ENCODE measurements at regions not wholly inside any gene's neighbourhood (a gene's known extent, or its start where the extent isn't known, plus 50 kb on each side); places are given as distances from the start of the nearest gene placed in this dataset.

GRCh38 chr4:126007142-126007541 lies 692.4 kb downstream of the FAT4 start (continued):
- no peak for TF ChIP-seq E2F8 (IDR thresholded peaks at IDR 0.05; ENCODE audit: low read depth, partially characterized antibody)
- TF ChIP-seq FOS (IDR thresholded peaks at IDR 0.05; ENCODE audit: borderline replicate concordance, extremely low read depth, insufficient read length) = no peak
- no peak for TF ChIP-seq SRF (IDR thresholded peaks at IDR 0.05; ENCODE audit: low read depth in 2 of 2, low read length in 2 of 2)
- no peak for TF ChIP-seq IRF3 (IDR thresholded peaks at IDR 0.05)
- no peak for TF ChIP-seq DPF2 (IDR thresholded peaks at IDR 0.05)
- no peak for TF ChIP-seq BMI1 (IDR thresholded peaks at IDR 0.05; ENCODE audit: borderline replicate concordance)
- no peak for TF ChIP-seq ELK1 (IDR thresholded peaks at IDR 0.05; ENCODE audit: low read depth, low read length)
- TF ChIP-seq CEBPB (IDR thresholded peaks at IDR 0.05; ENCODE audit: borderline replicate concordance in 1 of 2, low read depth in 2 of 2, low read length in 2 of 2) = no peak
- TF ChIP-seq SREBF2 (IDR thresholded peaks at IDR 0.05; ENCODE audit: low read length) = no peak
